ENCODE measurements at regions not wholly inside any gene's neighbourhood (a gene's known extent, or its start where the extent isn't known, plus 50 kb on each side); places are given as distances from the start of the nearest gene placed in this dataset.
A peak's percentile ranks its signal among the peaks of the same experiment; 100 is the strongest.

- DNase-seq (ENCODE audit: low spot score) = no peak
Observed at GRCh38 chr12:5227708-5228373, 184.2 kb downstream of the KCNA5 start.

- DNase-seq (ENCODE audit: low spot score) = no peak
Observed at GRCh38 chr12:5230156-5230555, 186.5 kb downstream of the KCNA5 start.

- no peak for DNase-seq (ENCODE audit: low spot score)
Observed at GRCh38 chr12:5230861-5231260, 187.2 kb downstream of the KCNA5 start.

- DNase-seq (ENCODE audit: low spot score) = no peak
Observed at GRCh38 chr12:5232291-5232690, 188.6 kb downstream of the KCNA5 start.

GRCh38 chr12:5232826-5233500 lies 189.3 kb downstream of the KCNA5 start:
- no peak for DNase-seq (ENCODE audit: low spot score)

GRCh38 chr12:5236022-5236640 lies 192.5 kb downstream of the KCNA5 start:
- DNase-seq (ENCODE audit: low spot score) = no peak

GRCh38 chr12:5242440-5242839 lies 189.5 kb upstream of the NTF3 start:
- DNase-seq (ENCODE audit: low spot score) = no peak

- DNase-seq (ENCODE audit: low spot score) = no peak
Observed at GRCh38 chr12:5243014-5243413, 188.9 kb upstream of the NTF3 start.

- DNase-seq (ENCODE audit: low spot score) = peak; percentile 35
Observed at GRCh38 chr12:5244513-5244972, 187.4 kb upstream of the NTF3 start.

GRCh38 chr12:5246196-5246595 lies 185.7 kb upstream of the NTF3 start:
- no peak for DNase-seq (ENCODE audit: low spot score)

- DNase-seq (ENCODE audit: low spot score) = no peak
Observed at GRCh38 chr12:5247144-5247543, 184.8 kb upstream of the NTF3 start.

- no peak for DNase-seq (ENCODE audit: low spot score)
Observed at GRCh38 chr12:5248230-5248629, 183.7 kb upstream of the NTF3 start.

GRCh38 chr12:5248999-5249526 lies 182.8 kb upstream of the NTF3 start:
- no peak for DNase-seq (ENCODE audit: low spot score)

GRCh38 chr12:5251092-5251491 lies 180.8 kb upstream of the NTF3 start:
- no peak for DNase-seq (ENCODE audit: low spot score)

- no peak for DNase-seq (ENCODE audit: low spot score)
Observed at GRCh38 chr12:5251786-5252185, 180.1 kb upstream of the NTF3 start.

- no peak for DNase-seq (ENCODE audit: low spot score)
Observed at GRCh38 chr12:5254703-5255102, 177.2 kb upstream of the NTF3 start.

- no peak for DNase-seq (ENCODE audit: low spot score)
Observed at GRCh38 chr12:5257763-5258495, 174.0 kb upstream of the NTF3 start.

GRCh38 chr12:5258498-5258897 lies 173.4 kb upstream of the NTF3 start:
- DNase-seq (ENCODE audit: low spot score) = no peak

- no peak for DNase-seq (ENCODE audit: low spot score)
Observed at GRCh38 chr12:5258926-5259325, 173.0 kb upstream of the NTF3 start.

GRCh38 chr12:5259523-5259922 lies 172.4 kb upstream of the NTF3 start:
- DNase-seq (ENCODE audit: low spot score) = no peak

GRCh38 chr12:5260086-5260485 lies 171.8 kb upstream of the NTF3 start:
- DNase-seq (ENCODE audit: low spot score) = no peak

GRCh38 chr12:5260591-5261086 lies 171.3 kb upstream of the NTF3 start:
- no peak for DNase-seq (ENCODE audit: low spot score)
